Epithelial cell of prostate (primary cell): ENCODE measurements at regions not wholly inside any gene's neighbourhood (a gene's known extent, or its start where the extent isn't known, plus 50 kb on each side); places are given as distances from the start of the nearest gene placed in this dataset.

Experiments used
- DNase-seq: peaks from one replicate; pipeline ENCODE4 v3.0.0-alpha.2; 2011; ENCODE audit warnings: low read depth, low spot score
- H3K27ac ChIP-seq: fragments of 450-650 bp; 2 replicates; pipeline ENCODE4 v1.5.1; 2017; ENCODE audit warnings: mild to moderate bottlenecking

DNA sequence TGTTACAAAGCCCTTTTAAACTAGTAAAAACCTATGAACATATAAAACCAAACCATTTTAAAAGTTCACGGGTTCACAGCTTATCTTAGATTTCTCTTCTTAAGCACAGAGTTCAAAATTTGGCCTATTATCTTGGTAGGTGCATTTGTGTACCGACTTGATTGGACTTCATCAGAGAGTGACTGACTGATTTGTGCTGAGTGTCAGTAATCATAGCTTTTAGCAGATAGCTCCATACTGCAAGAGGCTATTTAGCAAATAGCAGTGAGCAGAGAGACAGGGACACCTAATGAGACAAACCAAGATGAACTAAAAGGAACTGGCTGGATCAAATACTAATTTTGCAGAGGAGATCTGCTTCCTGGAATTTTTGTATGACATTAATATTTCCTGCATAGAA, 274.5 kb downstream of the PRR16 start:
- DNase-seq, result no peak
- no peak overlapping the region for H3K27ac ChIP-seq

DNA sequence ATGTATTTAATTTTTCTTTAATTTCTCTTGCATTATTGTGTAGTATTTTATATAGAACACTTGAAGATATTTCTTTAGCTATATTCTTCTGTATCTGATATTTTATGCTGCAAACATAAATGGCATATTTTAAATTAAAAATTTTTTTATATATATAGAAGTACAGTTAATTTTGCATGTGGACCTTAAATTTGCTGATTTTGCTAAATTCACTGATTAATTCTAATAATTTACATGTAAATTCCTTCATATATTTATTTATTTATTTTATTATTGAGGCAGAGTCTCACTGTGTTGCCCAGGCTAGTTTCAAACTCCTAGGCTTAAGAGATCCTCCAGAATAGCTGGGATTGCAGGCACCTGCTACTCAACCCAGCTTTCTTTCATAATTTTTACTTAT, 276.9 kb downstream of the PRR16 start:
- DNase-seq, result no peak
- no peak overlapping the region for H3K27ac ChIP-seq

DNA sequence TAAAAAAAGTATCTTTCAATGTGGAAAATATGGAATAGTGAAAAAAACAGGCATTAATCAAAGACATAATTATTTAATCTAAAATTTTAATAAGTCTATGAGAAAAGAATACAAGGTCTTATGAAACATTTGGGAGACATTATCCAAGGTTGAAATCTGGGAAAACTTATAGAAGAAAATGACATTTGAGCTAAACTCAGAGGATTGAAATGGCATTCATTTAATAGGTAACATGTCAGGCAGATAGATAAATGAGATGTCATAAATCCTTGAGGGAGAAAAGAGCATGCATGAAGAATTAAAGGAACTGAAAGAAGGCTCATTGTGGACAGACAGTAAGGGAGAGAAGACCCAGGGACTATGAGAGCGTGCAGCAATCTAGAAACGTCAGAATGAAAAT, 284.4 kb downstream of the PRR16 start:
- H3K27ac ChIP-seq, result no peak overlapping the region
- no peak for DNase-seq

DNA sequence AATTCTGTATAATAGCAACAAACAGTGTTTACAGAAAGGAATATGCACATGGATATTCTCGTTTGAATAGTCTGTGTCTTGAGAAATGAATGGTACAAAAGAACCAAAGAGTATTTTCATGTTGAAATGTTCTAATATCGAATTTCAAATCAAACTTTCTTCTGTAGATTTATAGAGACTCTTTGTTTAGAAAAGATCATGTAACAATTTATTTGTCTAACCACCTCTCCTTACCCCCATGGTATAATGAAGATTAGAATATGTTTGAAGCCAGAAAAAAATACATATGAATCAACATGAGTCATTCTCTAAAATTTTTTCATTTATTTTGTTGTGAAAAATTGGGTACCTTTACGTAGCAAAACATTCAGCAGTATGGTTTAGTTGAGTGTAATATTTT, 285.6 kb downstream of the PRR16 start:
- no peak for DNase-seq
- no peak overlapping the region for H3K27ac ChIP-seq

DNA sequence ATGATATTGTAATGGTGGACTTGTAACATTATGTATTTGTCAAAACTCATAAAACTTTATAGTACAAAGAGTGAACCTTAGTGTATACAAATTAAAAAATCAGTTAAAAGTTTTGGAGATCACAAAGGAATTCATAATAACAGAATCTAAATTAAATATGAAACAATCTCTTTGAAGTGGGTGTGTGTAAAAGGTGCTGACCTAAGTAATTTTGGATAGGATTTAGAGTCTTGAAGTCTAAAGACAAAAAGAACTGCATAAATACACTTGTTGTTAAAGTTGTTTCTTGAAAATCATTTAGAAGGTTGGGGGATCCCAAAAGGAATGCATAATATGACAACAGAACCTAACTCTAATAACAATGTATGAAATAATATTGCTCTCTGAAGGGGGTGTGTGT, 295.5 kb downstream of the PRR16 start:
- DNase-seq, result no peak
- no peak overlapping the region for H3K27ac ChIP-seq

DNA sequence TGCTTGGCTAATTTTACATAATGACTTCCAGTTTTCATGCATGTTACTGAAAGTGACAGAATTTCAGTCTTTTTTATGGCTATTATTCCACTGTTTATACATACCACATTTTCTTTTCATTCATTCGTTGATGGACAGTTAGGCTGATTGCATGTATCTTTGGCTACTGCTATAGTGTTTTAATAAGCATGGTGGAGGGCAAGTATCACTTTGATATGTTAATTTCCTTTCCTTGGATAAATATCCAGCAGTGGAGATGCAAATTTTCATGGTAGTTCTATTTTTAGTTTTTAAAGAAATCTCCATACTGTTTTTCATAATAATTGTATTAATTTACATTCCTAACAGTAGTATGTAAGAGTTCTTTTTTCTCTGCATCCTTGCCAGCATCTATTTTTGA, 297.9 kb downstream of the PRR16 start:
- no peak for DNase-seq
- H3K27ac ChIP-seq, result no peak overlapping the region

GRCh38 chr5:120765189-120765588, 301.1 kb downstream of the PRR16 start:
- no peak overlapping the region for H3K27ac ChIP-seq
- no peak for DNase-seq

DNA sequence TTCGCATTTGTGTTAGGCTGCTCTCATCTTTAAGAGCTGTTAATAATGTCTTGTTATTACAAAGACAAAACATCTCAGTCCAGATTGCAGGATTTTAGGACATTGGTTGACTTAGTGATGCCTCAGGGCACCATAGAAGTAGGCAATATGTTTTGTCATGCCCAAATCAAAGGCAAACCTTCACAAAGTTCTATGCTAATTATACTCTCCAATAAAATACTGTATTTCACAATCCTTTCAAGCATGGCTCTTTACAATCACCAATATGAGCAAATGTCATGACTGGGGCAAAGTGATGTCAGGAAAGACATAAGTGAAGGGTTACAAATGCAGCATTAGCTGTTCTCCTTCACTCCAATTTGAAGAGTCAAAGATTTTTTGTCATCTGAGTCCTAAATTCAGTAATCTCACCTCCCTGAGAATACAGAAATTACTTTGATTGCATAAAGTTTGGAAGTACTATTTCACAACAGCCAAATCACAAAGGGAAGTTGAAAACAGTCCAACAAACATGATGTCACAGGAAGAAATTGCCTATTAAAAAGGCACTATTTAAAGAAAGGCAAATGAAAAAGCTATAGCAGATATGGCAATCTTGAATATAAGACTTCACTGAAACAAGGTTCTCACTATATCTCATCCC, 303.2 kb downstream of the PRR16 start:
- H3K27ac ChIP-seq, result peak overlapping the region; percentile 42
- DNase-seq, result peak; percentile 5

DNA sequence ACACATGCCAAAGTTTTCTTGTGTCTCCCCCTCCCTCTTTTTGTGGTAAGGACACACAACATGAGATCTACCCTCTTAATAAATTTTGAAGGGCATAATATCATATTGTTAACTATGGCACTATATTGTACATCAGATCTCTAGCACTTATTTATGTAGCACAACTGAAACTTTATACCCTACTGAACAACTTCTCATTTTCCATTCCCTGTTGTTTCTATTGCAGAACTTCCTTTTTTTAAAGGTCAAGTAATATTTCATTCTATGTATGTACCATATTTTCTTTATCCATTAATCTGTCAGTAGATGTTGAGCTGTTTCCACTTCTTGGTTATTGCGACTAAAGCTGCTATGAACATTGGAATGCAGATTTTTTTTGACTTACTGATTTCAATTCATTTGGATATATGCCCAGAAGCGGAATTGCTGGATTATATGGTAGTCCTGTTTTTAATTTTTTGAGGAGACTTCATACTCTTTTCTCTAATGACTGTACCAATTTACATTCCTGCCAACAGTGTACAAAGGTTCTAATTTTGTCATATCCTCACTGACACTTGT, 305.3 kb downstream of the PRR16 start:
- DNase-seq, result no peak
- no peak overlapping the region for H3K27ac ChIP-seq

GRCh38 chr5:120771202-120771601, 307.1 kb downstream of the PRR16 start:
- H3K27ac ChIP-seq, result no peak overlapping the region
- no peak for DNase-seq

DNA sequence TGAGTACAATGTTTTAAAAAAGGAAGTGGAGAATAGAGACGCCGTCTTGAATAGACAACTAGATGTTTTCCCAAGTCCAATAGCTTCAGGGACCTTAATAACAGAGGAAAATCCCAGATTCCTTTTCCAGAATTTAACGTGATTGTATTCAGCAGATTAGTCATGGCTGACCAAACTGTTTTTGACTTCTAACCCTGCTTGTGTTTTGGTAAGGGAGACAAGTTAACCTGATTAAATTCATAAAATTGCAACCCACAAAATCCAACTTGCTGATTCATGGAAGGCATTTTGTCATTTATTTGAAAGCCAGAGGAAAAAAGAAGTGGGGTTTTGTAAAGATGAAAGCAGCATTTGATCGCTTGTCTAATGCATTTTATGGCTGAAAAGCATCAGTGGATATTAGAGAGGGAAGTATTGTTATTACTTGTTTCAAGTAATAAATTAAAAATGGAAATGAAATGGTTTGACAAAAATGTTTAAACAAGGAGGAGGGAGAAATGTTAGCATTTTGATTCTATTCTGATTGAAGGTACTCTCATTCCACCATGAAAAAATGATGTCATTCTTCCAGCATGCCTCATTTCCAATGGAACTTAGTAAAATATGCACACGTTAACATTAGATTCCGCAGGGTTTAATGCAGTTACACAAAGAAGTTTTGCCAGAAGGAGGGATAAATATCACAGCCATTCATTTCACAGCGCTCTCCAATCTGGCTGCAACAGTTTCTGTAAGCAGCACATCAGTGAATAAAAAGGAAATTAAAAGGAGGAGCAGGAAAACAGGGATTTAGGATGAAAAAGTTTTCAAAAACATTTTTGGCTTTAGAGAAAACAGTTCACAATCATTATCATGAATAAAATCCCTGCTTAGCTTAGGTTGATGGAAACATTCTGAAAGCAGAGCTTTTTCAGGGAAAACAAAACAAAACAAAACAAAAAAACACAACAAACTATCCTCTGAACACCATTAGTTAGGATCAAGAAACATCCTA, 314.7 kb downstream of the PRR16 start:
- no peak overlapping the region for H3K27ac ChIP-seq
- DNase-seq, result no peak

- DNase-seq, result no peak
- H3K27ac ChIP-seq, result no peak overlapping the region
Measured at GRCh38 chr5:120779674-120780073, 315.6 kb downstream of the PRR16 start.

GRCh38 chr5:120788481-120788880, 324.4 kb downstream of the PRR16 start:
- no peak for DNase-seq
- H3K27ac ChIP-seq, result no peak overlapping the region

DNA sequence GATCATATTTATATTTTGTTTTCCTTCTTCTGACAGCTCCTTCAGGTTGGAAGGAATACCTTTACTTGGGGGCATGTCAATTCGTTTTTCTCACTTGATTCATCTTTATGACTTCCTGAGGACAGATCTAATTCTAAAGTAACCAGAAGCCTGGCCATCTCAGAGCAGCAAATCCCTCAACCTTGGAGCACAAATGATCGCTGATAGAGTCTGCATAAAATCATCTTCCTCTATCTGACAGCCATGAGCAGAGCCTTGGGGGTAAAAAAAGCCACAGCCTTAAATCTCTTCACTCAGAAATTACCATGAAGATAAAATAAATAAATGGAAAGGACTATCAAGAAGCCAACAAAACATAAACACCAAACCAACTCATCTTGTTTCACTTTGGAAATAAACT, 325.8 kb downstream of the PRR16 start:
- no peak overlapping the region for H3K27ac ChIP-seq
- no peak for DNase-seq

- DNase-seq, result no peak
- no peak overlapping the region for H3K27ac ChIP-seq
Measured at GRCh38 chr5:120790339-120790738, 326.2 kb downstream of the PRR16 start.

- no peak overlapping the region for H3K27ac ChIP-seq
- DNase-seq, result no peak
Measured at GRCh38 chr5:120792477-120792876, 328.4 kb downstream of the PRR16 start.

DNA sequence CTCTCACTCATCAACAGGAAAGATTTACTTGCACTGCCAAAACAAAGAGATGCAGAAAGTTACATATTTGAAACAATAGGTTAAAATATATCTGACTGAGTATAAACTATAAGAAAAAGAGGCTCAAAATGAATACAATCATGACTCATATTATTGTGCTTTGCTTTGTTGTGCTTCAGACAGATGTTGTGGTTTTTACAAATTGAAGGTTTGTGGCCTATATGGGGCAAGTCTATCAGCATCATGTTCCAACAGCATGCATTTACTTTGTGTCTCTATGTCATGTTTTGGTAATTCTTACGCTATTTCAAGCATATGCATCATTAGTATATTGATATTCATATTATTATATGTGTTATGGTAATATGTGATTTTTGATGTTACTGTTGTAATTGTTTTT, 330.0 kb downstream of the PRR16 start:
- H3K27ac ChIP-seq, result no peak overlapping the region
- no peak for DNase-seq

- no peak for DNase-seq
- H3K27ac ChIP-seq, result no peak overlapping the region
Measured at GRCh38 chr5:120803282-120803681, 339.2 kb downstream of the PRR16 start.

GRCh38 chr5:120805131-120805530, 341.0 kb downstream of the PRR16 start:
- DNase-seq, result no peak
- H3K27ac ChIP-seq, result no peak overlapping the region

DNA sequence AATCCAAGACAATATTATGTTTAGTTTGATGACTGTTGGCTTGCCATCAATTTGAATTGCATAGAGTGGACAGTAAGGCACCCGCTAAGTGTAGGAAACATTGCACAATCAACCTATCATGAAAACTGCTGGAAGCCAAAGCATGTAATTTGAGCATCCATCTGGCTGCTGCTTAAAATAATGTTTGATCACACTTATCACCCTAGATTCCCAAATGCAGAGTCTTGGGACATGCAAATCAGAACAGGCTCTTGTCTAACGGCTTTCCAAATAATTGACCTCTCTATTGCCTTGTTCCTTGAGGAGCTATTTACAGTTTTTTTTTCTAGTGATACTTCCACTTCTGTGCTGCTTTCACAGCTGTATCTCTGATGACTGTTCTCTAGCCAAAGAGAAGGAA, 342.1 kb downstream of the PRR16 start:
- H3K27ac ChIP-seq, result no peak overlapping the region
- no peak for DNase-seq

GRCh38 chr5:120808135-120808534, 344.0 kb downstream of the PRR16 start:
- no peak overlapping the region for H3K27ac ChIP-seq
- DNase-seq, result no peak
